Activated T-helper 17 cell treated with anti-CD3 and anti-CD28 coated beads, Interleukin-2, amount 50 U/mL, for 72 hours (primary cell): ENCODE measurements at regions not wholly inside any gene's neighbourhood (a gene's known extent, or its start where the extent isn't known, plus 50 kb on each side); places are given as distances from the start of the nearest gene placed in this dataset.
"Not testable (repeated sequence)": the region's sequence is repeated elsewhere in the genome, so short reads cannot be mapped to it uniquely, and the experiment has no call there.

Experiments used
- ATAC-seq: fragments of 150-1000 bp; cut with Tn5 transposase; replicated peaks from 2 replicates; pipeline ENCODE4 v1.10.0; 2021; ENCODE audit warnings: mild to moderate bottlenecking, moderate library complexity
- H3K27ac Mint-ChIP-seq: one replicate; pipeline ENCODE4 v1.8.0; 2022; ENCODE audit warnings: mixed read lengths
- H3K27me3 Mint-ChIP-seq: one replicate; pipeline ENCODE4 v1.8.0; 2022; ENCODE audit warnings: mixed read lengths
- H3K36me3 Mint-ChIP-seq: one replicate; pipeline ENCODE4 v1.8.0; 2022; ENCODE audit warnings: low read depth, mild to moderate bottlenecking, mixed read lengths
- H3K4me1 Mint-ChIP-seq: one replicate; pipeline ENCODE4 v1.8.0; 2022; ENCODE audit warnings: mixed read lengths
- H3K4me3 Mint-ChIP-seq: one replicate; pipeline ENCODE4 v1.8.0; 2022; ENCODE audit warnings: mild to moderate bottlenecking, mixed read lengths
- H3K9me3 Mint-ChIP-seq: one replicate; pipeline ENCODE4 v1.8.0; 2022; ENCODE audit warnings: mixed read lengths

DNA sequence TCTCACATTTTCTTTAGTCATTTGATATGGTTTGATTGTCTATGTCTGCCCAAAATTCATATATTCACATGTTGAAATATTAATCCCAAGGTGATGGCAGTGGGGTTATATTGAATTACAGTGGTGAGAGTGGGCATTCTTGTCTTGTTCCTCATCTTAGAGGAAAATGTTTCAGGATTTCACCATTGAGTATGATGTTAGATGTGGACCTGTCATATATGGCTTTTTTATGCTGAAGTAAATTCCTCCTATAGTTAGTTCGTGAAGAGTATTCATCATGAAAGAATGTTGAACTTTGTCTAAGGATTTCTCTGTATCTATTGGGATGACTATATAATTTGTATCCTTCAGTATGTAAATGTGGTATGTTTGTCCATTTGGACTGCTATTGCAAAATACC is 512.3 kb upstream of the EPHA5 start:
- Mint-ChIP-seq H3K4me1 (no peaks in the 10 kb centered on the region), H3K36me3 (no peaks in the 10 kb centered on the region), H3K9me3 (peaks cover 17% of the 10 kb centered on the region), H3K4me3 (no peak overlapping the region), H3K27ac (no peak overlapping the region), H3K27me3 (no peaks in the 10 kb centered on the region)
- ATAC-seq: no peak

DNA sequence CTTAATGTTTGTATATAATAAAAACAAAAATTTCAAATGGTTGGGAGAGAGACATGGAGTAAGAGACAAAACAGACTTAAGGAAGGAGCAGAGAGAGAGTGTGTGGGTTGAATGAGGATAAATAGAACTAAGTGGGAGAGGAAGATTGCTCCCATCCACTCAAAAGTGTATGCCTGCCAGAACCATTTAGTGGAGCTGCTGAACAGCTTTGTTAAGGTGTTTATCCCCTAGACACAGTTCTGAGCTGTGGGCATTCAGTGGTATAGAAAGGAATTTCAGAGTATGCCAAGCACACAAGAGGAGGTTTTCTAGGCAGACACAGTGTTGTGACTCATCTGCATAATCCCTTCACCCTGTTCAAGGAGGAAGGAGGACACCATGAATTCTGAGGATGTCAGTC is 508.6 kb upstream of the EPHA5 start:
- H3K27me3 Mint-ChIP-seq: no peaks in the 10 kb centered on the region
- H3K36me3 Mint-ChIP-seq: no peaks in the 10 kb centered on the region
- peaks cover 20% of the 10 kb centered on the region for H3K9me3 Mint-ChIP-seq
- no peak for ATAC-seq
- no peak overlapping the region for H3K27ac Mint-ChIP-seq
- H3K4me1 Mint-ChIP-seq: no peaks in the 10 kb centered on the region
- no peak overlapping the region for H3K4me3 Mint-ChIP-seq

DNA sequence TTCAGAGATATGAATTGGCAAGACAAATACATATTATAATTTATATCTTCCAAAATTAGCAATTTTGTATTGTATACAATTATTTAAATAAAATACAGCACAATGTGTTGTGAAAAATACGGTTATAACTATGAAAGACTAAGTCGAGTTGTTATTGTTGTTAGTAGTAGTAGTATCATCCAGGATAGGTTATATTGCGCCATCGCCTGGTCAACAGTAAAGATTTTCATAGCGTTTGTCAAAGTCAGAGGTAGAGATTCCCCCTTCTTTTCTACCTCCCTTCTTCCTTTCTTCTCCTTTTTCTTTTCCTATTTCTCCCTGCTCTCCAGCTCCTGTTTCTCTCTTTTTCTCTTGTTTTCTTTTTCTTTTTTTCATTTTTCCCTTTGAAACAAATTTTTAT is 499.1 kb upstream of the EPHA5 start:
- Mint-ChIP-seq H3K27me3 (no peaks in the 10 kb centered on the region), H3K4me1 (no peaks in the 10 kb centered on the region)

DNA sequence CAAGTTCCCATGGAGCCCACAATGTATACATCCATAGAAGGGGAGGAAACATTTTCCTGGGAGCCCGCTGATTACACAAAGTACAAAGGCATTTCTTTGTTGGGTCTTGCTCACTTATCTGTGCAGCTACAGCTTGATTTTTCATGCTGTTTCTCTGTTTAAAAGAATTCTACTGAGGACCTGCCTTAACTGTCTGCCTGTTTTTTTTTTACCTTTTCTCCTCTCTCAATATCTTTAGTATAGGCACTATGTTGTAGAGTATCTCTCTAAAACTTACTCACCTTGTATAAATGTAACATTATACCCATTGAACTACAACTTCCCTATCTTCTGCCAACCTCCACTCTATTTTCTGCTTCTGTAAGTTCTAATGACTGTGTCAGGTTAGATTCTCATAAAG is 494.6 kb upstream of the EPHA5 start:
- Mint-ChIP-seq H3K4me3 (no peak overlapping the region), H3K27me3 (no peaks in the 10 kb centered on the region), H3K4me1 (no peaks in the 10 kb centered on the region), H3K27ac (no peak overlapping the region), H3K36me3 (no peaks in the 10 kb centered on the region), H3K9me3 (peaks cover 20% of the 10 kb centered on the region)
- no peak for ATAC-seq

More for the DNA sequence above, 499.1 kb upstream of the EPHA5 start:
- peaks cover 12% of the 10 kb centered on the region for H3K9me3 Mint-ChIP-seq
- H3K4me3 Mint-ChIP-seq: no peak overlapping the region
- no peak overlapping the region for H3K27ac Mint-ChIP-seq
- H3K36me3 Mint-ChIP-seq: no peaks in the 10 kb centered on the region
- ATAC-seq: no peak

DNA sequence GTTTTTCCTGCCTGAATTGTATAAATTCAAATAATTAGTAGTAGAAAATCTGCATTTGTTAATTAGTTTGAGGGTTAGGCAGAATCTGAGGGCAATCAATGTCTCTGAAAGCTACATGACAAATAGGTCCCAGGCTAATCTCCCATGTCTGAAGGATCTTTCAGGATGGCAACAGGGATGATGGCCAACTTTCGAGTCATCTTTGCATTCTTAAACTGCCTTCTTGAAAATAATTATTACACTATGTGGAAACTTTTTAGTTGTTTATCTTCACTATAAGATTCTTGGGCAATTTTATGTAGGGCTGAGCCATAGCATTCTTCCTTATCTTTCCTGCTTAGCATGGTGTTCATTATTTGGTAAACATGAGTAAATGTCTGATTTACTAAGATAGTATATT is 490.3 kb upstream of the EPHA5 start:
- Mint-ChIP-seq H3K9me3 (peaks cover 24% of the 10 kb centered on the region), H3K4me3 (no peak overlapping the region), H3K27ac (no peak overlapping the region), H3K27me3 (no peaks in the 10 kb centered on the region), H3K36me3 (no peaks in the 10 kb centered on the region), H3K4me1 (no peaks in the 10 kb centered on the region)
- ATAC-seq: no peak

DNA sequence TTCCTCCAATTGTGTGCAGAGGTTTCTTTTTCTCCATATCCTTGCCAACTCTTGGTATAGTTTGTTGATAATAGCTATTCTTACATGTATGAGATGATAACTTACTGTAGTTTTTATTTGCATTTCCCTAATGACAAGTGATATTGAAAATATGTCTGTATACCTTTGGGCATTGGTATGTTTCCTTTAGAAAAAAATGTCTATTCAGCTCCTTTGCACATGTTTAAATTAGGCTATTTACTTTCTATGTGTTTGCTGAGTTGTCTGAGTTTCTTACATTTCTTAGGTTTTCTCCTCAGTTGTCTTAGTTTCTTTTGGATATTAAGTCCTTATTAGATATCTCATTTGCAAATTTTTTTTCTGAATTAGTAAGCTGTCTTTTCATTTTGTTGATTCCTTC is 487.3 kb upstream of the EPHA5 start:
- Mint-ChIP-seq H3K4me1 (no peaks in the 10 kb centered on the region), H3K27me3 (no peaks in the 10 kb centered on the region), H3K36me3 (no peaks in the 10 kb centered on the region), H3K9me3 (peaks cover 20% of the 10 kb centered on the region), H3K4me3 (no peak overlapping the region), H3K27ac (no peak overlapping the region)
- ATAC-seq: no peak

DNA sequence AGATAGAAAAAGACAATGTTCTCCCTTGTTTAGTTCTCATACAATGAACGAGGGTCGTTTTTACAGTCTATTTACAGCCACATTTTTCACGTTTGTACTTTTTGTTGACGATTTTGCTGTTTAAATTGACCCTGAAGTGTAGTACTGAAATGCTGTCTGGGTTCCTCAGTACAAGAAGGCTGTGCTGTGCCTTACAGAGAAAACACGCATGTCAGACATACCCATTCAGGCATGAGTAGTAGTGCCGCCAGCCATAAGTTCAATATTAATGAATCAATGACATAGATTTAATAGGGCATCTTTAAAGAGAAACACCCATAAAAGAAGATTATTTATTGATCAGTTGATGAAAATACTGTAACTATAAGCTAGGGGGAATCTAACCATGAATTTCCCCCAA is 459.8 kb upstream of the EPHA5 start:
- Mint-ChIP-seq H3K27ac (no peak overlapping the region), H3K4me1 (no peaks in the 10 kb centered on the region), H3K9me3 (peaks cover 6% of the 10 kb centered on the region), H3K36me3 (no peaks in the 10 kb centered on the region), H3K27me3 (no peaks in the 10 kb centered on the region), H3K4me3 (no peak overlapping the region)
- no peak for ATAC-seq

DNA sequence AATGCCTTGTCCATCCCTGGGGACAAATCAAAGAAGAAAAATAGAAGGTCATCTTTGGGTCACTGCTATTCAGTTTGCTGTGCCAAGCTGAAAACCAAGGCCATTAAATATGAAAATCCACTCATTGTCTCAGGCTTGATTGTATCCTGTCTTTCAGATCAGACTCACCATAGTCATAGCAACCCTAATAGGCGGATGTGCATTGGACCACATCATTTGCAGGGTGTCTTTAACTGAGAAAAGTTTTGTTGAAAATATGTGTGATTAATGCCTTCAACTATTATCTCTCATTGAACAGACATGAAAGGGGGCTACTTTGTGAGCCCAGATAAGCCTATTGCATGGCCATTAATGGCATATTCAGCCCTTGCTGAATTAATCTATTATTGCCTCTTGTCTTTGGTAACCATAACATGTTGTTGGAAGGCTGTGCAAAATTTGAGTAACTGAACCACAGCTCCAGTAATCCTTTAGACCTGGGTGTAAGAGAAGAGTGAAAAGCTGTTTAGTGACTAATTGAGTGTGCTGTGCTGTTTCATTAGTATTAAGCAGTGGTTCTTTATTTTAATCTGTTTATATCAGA is 453.6 kb upstream of the EPHA5 start:
- Mint-ChIP-seq H3K36me3 (no peaks in the 10 kb centered on the region), H3K9me3 (peaks cover 20% of the 10 kb centered on the region), H3K27me3 (no peaks in the 10 kb centered on the region), H3K4me3 (no peak overlapping the region), H3K4me1 (no peaks in the 10 kb centered on the region), H3K27ac (no peak overlapping the region)
- ATAC-seq: no peak

DNA sequence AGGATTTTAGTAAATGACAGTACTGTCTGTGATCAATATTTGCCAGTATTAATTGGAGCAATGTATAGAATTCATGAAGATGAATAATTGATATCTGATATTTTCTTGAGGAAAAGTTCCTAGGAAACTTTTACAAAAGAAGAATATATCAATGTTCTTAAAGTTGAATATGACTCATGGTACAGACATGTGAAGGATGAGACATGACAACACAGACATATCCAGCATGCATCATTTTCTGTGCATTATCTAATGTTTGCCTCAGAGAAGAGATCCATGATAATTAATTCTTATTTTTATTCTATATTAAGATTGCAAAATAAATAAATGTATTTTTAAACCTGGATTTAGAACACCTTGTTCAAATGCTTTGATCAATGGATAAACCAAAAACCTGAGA is 452.9 kb upstream of the EPHA5 start:
- ATAC-seq: no peak
- Mint-ChIP-seq H3K27ac (no peak overlapping the region), H3K27me3 (no peaks in the 10 kb centered on the region), H3K4me3 (no peak overlapping the region), H3K9me3 (peaks cover 20% of the 10 kb centered on the region), H3K36me3 (no peaks in the 10 kb centered on the region), H3K4me1 (no peaks in the 10 kb centered on the region)

DNA sequence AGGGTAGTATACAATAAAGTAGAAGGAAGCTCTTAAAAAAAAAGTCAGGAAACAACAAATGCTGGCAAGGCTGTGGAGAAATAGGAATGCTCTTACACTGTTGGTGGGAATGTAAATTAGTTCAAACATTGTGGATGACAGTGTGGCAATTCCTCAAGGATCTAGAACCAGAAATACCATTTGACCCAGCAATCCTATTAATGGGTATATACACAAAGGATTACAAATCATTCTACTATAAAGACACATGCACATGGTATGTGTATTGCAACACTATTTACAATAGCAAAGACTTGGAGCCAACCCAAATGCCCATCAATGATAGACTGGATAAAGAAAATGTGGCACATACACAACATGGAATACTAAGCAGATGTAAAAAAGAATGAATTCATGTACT is 444.9 kb upstream of the EPHA5 start:
- ATAC-seq, H3K4me1 Mint-ChIP-seq, H3K27me3 Mint-ChIP-seq, H3K4me3 Mint-ChIP-seq, H3K36me3 Mint-ChIP-seq, H3K27ac Mint-ChIP-seq: not testable (repeated sequence)
- H3K9me3 Mint-ChIP-seq: peaks cover 14% of the 10 kb centered on the region

DNA sequence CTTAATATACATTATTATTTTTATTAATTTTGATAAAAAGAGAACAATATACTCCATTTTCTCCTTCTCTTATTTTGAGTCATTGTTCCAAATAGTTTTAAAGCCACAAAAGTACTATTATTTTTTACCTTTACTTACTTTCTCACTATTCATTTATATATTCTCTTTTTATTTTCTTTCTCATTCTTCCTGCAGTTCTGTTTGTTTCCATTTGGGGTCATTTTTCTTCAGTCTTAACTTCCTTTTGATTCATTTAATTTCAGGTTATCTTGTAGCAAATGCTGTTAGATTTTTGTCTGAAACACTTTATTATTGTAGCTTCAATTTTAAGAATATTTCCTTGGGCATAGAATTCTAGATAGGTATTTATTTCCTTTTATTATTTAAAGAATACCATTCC is 438.6 kb upstream of the EPHA5 start:
- H3K27ac Mint-ChIP-seq: no peak overlapping the region
- no peak overlapping the region for H3K4me3 Mint-ChIP-seq
- no peaks in the 10 kb centered on the region for H3K4me1 Mint-ChIP-seq
- no peaks in the 10 kb centered on the region for H3K36me3 Mint-ChIP-seq
- H3K9me3 Mint-ChIP-seq: peaks cover 4% of the 10 kb centered on the region
- no peaks in the 10 kb centered on the region for H3K27me3 Mint-ChIP-seq
- no peak for ATAC-seq

DNA sequence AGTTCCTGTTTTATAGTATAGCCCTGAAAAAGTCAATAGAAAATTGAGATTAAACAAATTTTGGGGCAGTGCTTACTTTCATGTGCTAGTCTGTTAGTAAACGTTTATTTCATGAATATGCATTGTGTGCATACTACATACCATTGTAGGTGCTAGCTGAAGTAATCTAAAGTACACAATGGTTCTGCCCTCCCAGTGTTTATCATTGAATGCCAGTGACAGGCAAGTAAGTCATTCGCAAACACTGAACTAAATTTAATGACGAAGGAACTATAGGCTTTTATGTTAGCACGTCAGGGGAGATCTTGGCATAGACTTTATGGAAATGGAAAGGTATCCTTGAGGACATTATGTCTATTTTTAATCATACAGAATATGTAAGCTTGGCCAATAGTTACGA is 426.9 kb upstream of the EPHA5 start:
- Mint-ChIP-seq H3K9me3 (peaks cover 10% of the 10 kb centered on the region), H3K27me3 (no peaks in the 10 kb centered on the region), H3K4me1 (no peaks in the 10 kb centered on the region), H3K36me3 (no peaks in the 10 kb centered on the region), H3K4me3 (no peak overlapping the region), H3K27ac (no peak overlapping the region)
- no peak for ATAC-seq

DNA sequence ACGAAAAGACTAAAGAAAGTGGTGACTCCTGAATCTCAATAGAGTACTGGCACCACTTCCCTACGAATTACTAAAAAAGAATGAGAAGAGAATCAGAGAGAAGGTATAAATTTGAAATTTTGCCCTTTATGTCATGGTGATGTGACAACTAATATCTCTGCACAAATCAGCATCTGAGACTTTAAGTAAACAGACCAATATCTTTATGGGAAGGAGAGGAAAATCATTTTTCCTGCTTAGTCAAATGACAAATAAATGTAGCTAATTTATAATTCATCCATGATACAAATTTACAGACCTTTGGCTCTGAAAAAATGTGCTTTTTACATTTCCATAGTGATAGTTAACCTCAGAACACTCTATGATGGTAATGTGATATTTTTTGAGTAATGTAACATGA is 424.8 kb upstream of the EPHA5 start:
- Mint-ChIP-seq H3K4me1 (no peaks in the 10 kb centered on the region), H3K9me3 (peaks cover 5% of the 10 kb centered on the region), H3K4me3 (no peak overlapping the region), H3K36me3 (no peaks in the 10 kb centered on the region), H3K27me3 (no peaks in the 10 kb centered on the region), H3K27ac (no peak overlapping the region)
- ATAC-seq: no peak

DNA sequence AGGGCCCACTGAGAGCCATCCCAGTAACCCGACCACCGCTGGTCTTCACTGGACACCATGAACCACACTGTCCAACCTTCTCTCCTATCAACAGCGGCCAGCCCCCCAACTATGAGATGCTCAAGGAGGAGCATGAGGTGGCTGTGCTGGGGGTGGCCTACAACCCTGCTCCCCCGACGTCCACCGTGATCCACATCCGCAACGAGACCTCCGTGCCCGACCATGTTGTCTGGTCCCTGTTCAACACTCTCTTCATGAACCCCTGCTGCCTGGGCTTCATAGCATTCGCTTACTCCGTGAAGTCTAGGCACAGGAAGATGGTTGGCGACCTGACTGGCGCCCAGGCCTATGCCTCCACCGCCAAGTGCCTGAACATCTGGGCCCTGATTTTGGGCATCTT is 423.8 kb upstream of the EPHA5 start:
- no peak overlapping the region for H3K27ac Mint-ChIP-seq
- peaks cover 5% of the 10 kb centered on the region for H3K9me3 Mint-ChIP-seq
- no peaks in the 10 kb centered on the region for H3K27me3 Mint-ChIP-seq
- H3K36me3 Mint-ChIP-seq: no peaks in the 10 kb centered on the region
- H3K4me1 Mint-ChIP-seq: no peaks in the 10 kb centered on the region
- no peak overlapping the region for H3K4me3 Mint-ChIP-seq
- no peak for ATAC-seq

DNA sequence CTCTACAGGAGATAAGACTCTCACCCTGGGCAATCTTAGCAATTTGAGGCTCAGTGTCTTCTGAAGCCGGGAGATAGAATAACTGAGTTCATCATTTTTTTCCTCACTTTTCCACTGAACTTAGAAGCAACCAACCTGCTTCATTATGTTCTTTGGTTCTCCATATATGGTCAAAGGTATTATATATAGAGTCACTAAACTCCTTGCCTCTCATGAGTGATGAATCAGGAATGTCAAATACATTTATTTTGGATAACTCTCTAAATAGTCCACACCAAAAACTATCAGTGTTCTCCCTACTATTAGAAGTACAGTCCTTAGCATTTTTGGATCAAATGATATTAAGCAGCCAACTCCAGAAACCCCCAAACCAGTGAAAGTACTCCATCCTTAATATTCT is 421.5 kb upstream of the EPHA5 start:
- no peaks in the 10 kb centered on the region for H3K27me3 Mint-ChIP-seq
- no peak for ATAC-seq
- no peaks in the 10 kb centered on the region for H3K4me1 Mint-ChIP-seq
- no peaks in the 10 kb centered on the region for H3K36me3 Mint-ChIP-seq
- no peak overlapping the region for H3K27ac Mint-ChIP-seq
- H3K4me3 Mint-ChIP-seq: no peak overlapping the region
- H3K9me3 Mint-ChIP-seq: peaks cover 10% of the 10 kb centered on the region

DNA sequence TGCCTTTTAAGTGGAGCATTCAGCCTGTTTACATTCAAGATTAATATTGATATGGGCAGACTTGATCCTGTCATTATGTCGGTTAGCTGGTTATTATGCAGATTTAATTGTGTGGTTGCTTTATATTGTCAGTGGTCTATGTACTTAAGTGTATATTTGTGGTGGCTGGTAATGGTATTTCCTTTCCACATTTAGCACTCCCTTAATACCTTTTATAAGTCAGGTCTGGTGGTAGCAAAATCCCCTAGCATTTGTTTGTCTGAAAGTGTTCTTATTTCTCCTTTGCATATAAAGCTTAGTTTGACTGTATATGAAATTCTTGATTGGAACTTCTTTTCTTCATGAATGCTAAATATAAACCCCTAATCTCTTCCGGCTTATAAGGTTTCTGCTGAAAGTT is 403.7 kb upstream of the EPHA5 start:
- no peaks in the 10 kb centered on the region for H3K4me1 Mint-ChIP-seq
- H3K27ac Mint-ChIP-seq: no peak overlapping the region
- no peaks in the 10 kb centered on the region for H3K27me3 Mint-ChIP-seq
- no peak for ATAC-seq
- no peaks in the 10 kb centered on the region for H3K36me3 Mint-ChIP-seq
- H3K9me3 Mint-ChIP-seq: peaks cover 27% of the 10 kb centered on the region
- H3K4me3 Mint-ChIP-seq: no peak overlapping the region
